SU-DHL-6 (cell line): ENCODE measurements at regions not wholly inside any gene's neighbourhood (a gene's known extent, or its start where the extent isn't known, plus 50 kb on each side); places are given as distances from the start of the nearest gene placed in this dataset.

ENCODE experiments used
- H2AFZ ChIP-seq: fragments of 200-600 bp; sonication (generic); 2 replicates; pipeline ENCODE4 v1.6.1; 2014; ENCODE audit warnings: low read depth, mild to moderate bottlenecking, moderate library complexity, mixed read lengths, antibody characterized with exemption, low read length; ENCODE audit not compliant: severe bottlenecking
- H3F3A ChIP-seq: fragments of 200-600 bp; shearing (Covaris generic); 2 replicates; pipeline ENCODE4 v1.6.0; 2016; ENCODE audit warnings: antibody characterized with exemption, mild to moderate bottlenecking; ENCODE audit not compliant: insufficient read depth
- H3K27ac ChIP-seq: fragments of 200-600 bp; sonication (generic); 2 replicates; pipeline ENCODE4 v1.5.1; 2016; ENCODE audit warnings: low read depth, mild to moderate bottlenecking, low read length, moderate library complexity, mixed read lengths
- H3K27me3 ChIP-seq: fragments of 200-600 bp; sonication (generic), shearing (Covaris generic); 2 replicates; pipeline ENCODE4 v1.6.0; 2014; ENCODE audit warnings: mild to moderate bottlenecking, low read length
- H3K36me3 ChIP-seq: fragments of 200-600 bp; sonication (generic); 2 replicates; pipeline ENCODE4 v1.6.1; 2014; ENCODE audit warnings: mild to moderate bottlenecking, low read length, mixed read lengths
- H3K4me2 ChIP-seq: fragments of 300-600, 200-600 bp; shearing (Covaris generic), sonication (generic); 2 replicates; pipeline ENCODE4 v1.6.0; 2014; ENCODE audit warnings: low read length, low read depth, mild to moderate bottlenecking; ENCODE audit not compliant: poor library complexity, severe bottlenecking
- H3K4me3 ChIP-seq: fragments of 200-600 bp; sonication (generic); 2 replicates; pipeline ENCODE4 v1.5.1; 2014; ENCODE audit warnings: antibody characterized with exemption, low read length, mild to moderate bottlenecking, mixed read lengths; ENCODE audit not compliant: insufficient read depth, poor library complexity, severe bottlenecking
- H3K79me2 ChIP-seq: fragments of 200-600 bp; sonication (generic); 2 replicates; pipeline ENCODE4 v1.6.1; 2014; ENCODE audit warnings: mild to moderate bottlenecking, low read length, moderate library complexity; ENCODE audit not compliant: insufficient read depth
- H3K9ac ChIP-seq: fragments of 200-600 bp; sonication (generic); 2 replicates; pipeline ENCODE4 v1.7.0; 2014; ENCODE audit warnings: mild to moderate bottlenecking, low read length
- H3K9me2 ChIP-seq: fragments of 200-600 bp; sonication (generic); replicated peaks from 2 replicates; pipeline ENCODE4 v1.6.1; 2014; ENCODE audit warnings: low read length; ENCODE audit not compliant: insufficient read depth
- H3K9me3 ChIP-seq: fragments of 200-600 bp; sonication (generic); 2 replicates; pipeline ENCODE4 v1.6.1; 2014; ENCODE audit warnings: low read length, mixed read lengths; ENCODE audit not compliant: insufficient read depth
- H4K20me1 ChIP-seq: fragments of 200-600 bp; sonication (generic); 2 replicates; pipeline ENCODE4 v1.6.1; 2014; ENCODE audit warnings: low read depth, mild to moderate bottlenecking, antibody characterized with exemption, low read length, moderate library complexity, mixed read lengths
- CTCF ChIP-seq: fragments of 200-600 bp; sonication (generic); IDR thresholded peaks from one replicate; pipeline ENCODE4 v1.5.1; 2017; ENCODE audit warnings: antibody characterized with exemption, mild to moderate bottlenecking, low read length, moderate library complexity; ENCODE audit not compliant: insufficient read depth, poor library complexity, severe bottlenecking
- EZH2phosphoT487 ChIP-seq: fragments of 200-600 bp; sonication (generic), shearing (Covaris generic); conservative IDR thresholded peaks from 2 replicates; pipeline ENCODE4 v1.6.1; 2018; ENCODE audit warnings: mild to moderate bottlenecking, antibody characterized with exemption, low read length, moderate library complexity, mixed read lengths

GRCh38 chr7:47088329-47089067 is 493.4 kb downstream of the TNS3 start:
- Histone ChIP-seq H3K27ac (no peak overlapping the region), H3K9me2 (no peaks in the 10 kb centered on the region), H3K4me3 (no peak overlapping the region), H3K79me2 (no peaks in the 10 kb centered on the region), H3K27me3 (no peaks in the 10 kb centered on the region), H4K20me1 (no peaks in the 10 kb centered on the region), H3K36me3 (no peaks in the 10 kb centered on the region), H3K4me2 (no peak overlapping the region), H3K9me3 (no peaks in the 10 kb centered on the region), H3K9ac (no peak overlapping the region), H2AFZ (peak overlapping the region; percentile 36), H3F3A (no peaks in the 10 kb centered on the region)
- TF ChIP-seq CTCF (peak; percentile 98), EZH2phosphoT487 (no peak)

GRCh38 chr7:47087866-47088265 is 494.0 kb downstream of the TNS3 start:
- H3K27me3 ChIP-seq, result no peaks in the 10 kb centered on the region
- no peak overlapping the region for H3K27ac ChIP-seq
- no peaks in the 10 kb centered on the region for H3K9me3 ChIP-seq
- no peak overlapping the region for H3K9ac ChIP-seq
- no peaks in the 10 kb centered on the region for H3F3A ChIP-seq
- TF ChIP-seq EZH2phosphoT487 (no peak), CTCF (no peak)
- H3K79me2 ChIP-seq, result no peaks in the 10 kb centered on the region
- no peaks in the 10 kb centered on the region for H4K20me1 ChIP-seq
- no peaks in the 10 kb centered on the region for H3K9me2 ChIP-seq
- H2AFZ ChIP-seq, result no peak overlapping the region
- H3K4me2 ChIP-seq, result no peak overlapping the region
- H3K36me3 ChIP-seq, result no peaks in the 10 kb centered on the region
- no peak overlapping the region for H3K4me3 ChIP-seq

GRCh38 chr7:47085491-47086275 is 496.2 kb downstream of the TNS3 start:
- H3F3A ChIP-seq, result no peaks in the 10 kb centered on the region
- no peaks in the 10 kb centered on the region for H4K20me1 ChIP-seq
- H2AFZ ChIP-seq, result no peak overlapping the region
- no peak overlapping the region for H3K27ac ChIP-seq
- TF ChIP-seq CTCF (no peak), EZH2phosphoT487 (no peak)
- H3K4me3 ChIP-seq, result no peak overlapping the region
- H3K79me2 ChIP-seq, result no peaks in the 10 kb centered on the region
- H3K9ac ChIP-seq, result no peak overlapping the region
- H3K27me3 ChIP-seq, result no peaks in the 10 kb centered on the region
- no peaks in the 10 kb centered on the region for H3K36me3 ChIP-seq
- H3K9me2 ChIP-seq, result no peaks in the 10 kb centered on the region
- H3K4me2 ChIP-seq, result no peak overlapping the region
- no peaks in the 10 kb centered on the region for H3K9me3 ChIP-seq
